ENCODE measurements at regions not wholly inside any gene's neighbourhood (a gene's known extent, or its start where the extent isn't known, plus 50 kb on each side); places are given as distances from the start of the nearest gene placed in this dataset.

- TF ChIP-seq EZH2phosphoT487 (IDR thresholded peaks at IDR 0.05; ENCODE audit: low read depth, severe bottlenecking, unreplicated experiment) (no peak), EZH2 (IDR thresholded peaks at IDR 0.05; ENCODE audit: borderline replicate concordance) (no peak)
- TF ChIP-seq, protein P1, sequence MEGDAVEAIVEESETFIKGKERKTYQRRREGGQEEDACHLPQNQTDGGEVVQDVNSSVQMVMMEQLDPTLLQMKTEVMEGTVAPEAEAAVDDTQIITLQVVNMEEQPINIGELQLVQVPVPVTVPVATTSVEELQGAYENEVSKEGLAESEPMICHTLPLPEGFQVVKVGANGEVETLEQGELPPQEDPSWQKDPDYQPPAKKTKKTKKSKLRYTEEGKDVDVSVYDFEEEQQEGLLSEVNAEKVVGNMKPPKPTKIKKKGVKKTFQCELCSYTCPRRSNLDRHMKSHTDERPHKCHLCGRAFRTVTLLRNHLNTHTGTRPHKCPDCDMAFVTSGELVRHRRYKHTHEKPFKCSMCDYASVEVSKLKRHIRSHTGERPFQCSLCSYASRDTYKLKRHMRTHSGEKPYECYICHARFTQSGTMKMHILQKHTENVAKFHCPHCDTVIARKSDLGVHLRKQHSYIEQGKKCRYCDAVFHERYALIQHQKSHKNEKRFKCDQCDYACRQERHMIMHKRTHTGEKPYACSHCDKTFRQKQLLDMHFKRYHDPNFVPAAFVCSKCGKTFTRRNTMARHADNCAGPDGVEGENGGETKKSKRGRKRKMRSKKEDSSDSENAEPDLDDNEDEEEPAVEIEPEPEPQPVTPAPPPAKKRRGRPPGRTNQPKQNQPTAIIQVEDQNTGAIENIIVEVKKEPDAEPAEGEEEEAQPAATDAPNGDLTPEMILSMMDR (IDR thresholded peaks at IDR 0.05; ENCODE audit: poor library complexity) = no peak
- no peak overlapping the region for H2AFZ ChIP-seq
- H3K4me3 ChIP-seq = no peak overlapping the region
- no peaks in the 10 kb centered on the region for H3K36me3 ChIP-seq (replicated peaks; ENCODE audit: insufficient read depth, low read depth)
- 83% methylated on average over 4 of the region's 4 CpGs for WGBS (ENCODE audit: low lambda C conversion rate, missing lambda C conversion rate)
- no peak overlapping the region for H3K4me2 ChIP-seq
- H3K79me2 ChIP-seq = no peaks in the 10 kb centered on the region
- DNase-seq (ENCODE audit: low spot score) = no peak
- no peaks in the 10 kb centered on the region for H3K4me1 ChIP-seq (ENCODE audit: insufficient read depth)
- no peaks in the 10 kb centered on the region for H3K9me3 ChIP-seq (ENCODE audit: low read depth)
- no peak overlapping the region for H3K27ac ChIP-seq
- H3K9me2 ChIP-seq (replicated peaks; ENCODE audit: insufficient read depth) = no peaks in the 10 kb centered on the region
- H3K27me3 ChIP-seq = no peaks in the 10 kb centered on the region
- H4K20me1 ChIP-seq (ENCODE audit: insufficient read depth, poor library complexity, severe bottlenecking) = no peaks in the 10 kb centered on the region
Observed at GRCh38 chr17:68657166-68657565, 56.0 kb upstream of the FAM20A start.

DNA sequence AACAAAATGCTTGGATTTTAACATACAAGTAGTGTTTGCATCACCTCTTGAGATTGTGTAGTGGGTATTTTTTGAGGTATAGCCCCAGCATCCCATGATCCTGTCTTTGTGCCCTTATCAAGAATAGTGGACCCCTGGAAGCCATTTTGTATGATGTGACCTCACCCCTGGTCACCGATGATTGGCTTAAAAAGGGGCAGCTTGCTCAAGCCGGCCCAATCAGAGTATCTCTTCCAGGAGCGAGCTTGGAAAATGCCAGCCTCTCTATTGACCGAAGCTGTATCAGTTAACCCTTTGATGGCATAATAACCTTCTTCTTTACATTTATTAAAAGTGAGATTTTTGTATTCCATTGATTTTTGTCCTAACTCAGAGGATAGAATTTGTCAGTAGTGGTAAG, 55.5 kb upstream of the FAM20A start:
- TF ChIP-seq EZH2phosphoT487 (IDR thresholded peaks at IDR 0.05; ENCODE audit: low read depth, severe bottlenecking, unreplicated experiment) (no peak), EZH2 (IDR thresholded peaks at IDR 0.05; ENCODE audit: borderline replicate concordance) (no peak)
- TF ChIP-seq, protein P1 (IDR thresholded peaks at IDR 0.05; ENCODE audit: poor library complexity) = no peak
- no peak overlapping the region for H2AFZ ChIP-seq
- H3K4me2 ChIP-seq = no peak overlapping the region
- no peak overlapping the region for H3K4me3 ChIP-seq
- no peaks in the 10 kb centered on the region for H3K4me1 ChIP-seq (ENCODE audit: insufficient read depth)
- H3K9me2 ChIP-seq (replicated peaks; ENCODE audit: insufficient read depth) = no peaks in the 10 kb centered on the region
- H3K27me3 ChIP-seq = no peaks in the 10 kb centered on the region
- no peaks in the 10 kb centered on the region for H4K20me1 ChIP-seq (ENCODE audit: insufficient read depth, poor library complexity, severe bottlenecking)
- H3K79me2 ChIP-seq = no peaks in the 10 kb centered on the region
- H3K36me3 ChIP-seq (replicated peaks; ENCODE audit: insufficient read depth, low read depth) = no peaks in the 10 kb centered on the region
- no peak for DNase-seq (ENCODE audit: low spot score)
- no peak overlapping the region for H3K27ac ChIP-seq
- 69% methylated on average over 4 of the region's 4 CpGs for WGBS (ENCODE audit: low lambda C conversion rate, missing lambda C conversion rate)
- H3K9me3 ChIP-seq (ENCODE audit: low read depth) = no peaks in the 10 kb centered on the region

Measured in hepatocyte (in vitro differentiated cells).